Epidermal melanocyte (primary cell): ENCODE measurements at regions not wholly inside any gene's neighbourhood (a gene's known extent, or its start where the extent isn't known, plus 50 kb on each side); places are given as distances from the start of the nearest gene placed in this dataset.
"Not testable (repeated sequence)": the region's sequence is repeated elsewhere in the genome, so short reads cannot be mapped to it uniquely, and the experiment has no call there.

Experiments used
- DNase-seq: peaks from one replicate; pipeline ENCODE4 v3.0.0; 2011; ENCODE audit warnings: low spot score; ENCODE audit not compliant: insufficient read length

DNA sequence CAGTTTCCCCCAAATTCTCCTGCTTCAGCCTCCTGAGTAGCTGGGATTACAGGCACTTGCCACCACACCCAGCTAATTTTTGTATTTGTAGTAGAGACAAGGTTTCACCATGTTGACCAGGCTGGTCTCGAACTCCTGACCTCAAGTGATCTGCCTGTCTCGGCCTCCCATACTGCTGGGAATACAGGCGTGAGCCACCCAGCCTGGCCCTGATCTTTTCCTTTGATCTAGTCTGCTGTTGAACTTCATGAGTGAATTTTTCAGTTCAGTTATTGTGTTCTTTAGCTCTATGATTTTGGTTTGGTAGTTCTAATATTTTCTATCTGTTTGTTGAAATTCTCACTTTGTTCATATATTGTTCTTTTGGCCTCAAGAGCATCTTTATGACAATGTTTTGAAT is 83.4 kb upstream of the RAP2C start:
- not testable (repeated sequence) for DNase-seq

- no peak for DNase-seq
These were observed 75.7 kb upstream of the RAP2C start for GRCh38 chrX:132294776-132295495.

GRCh38 chrX:132294192-132294591 is 74.9 kb upstream of the RAP2C start:
- no peak for DNase-seq

GRCh38 chrX:132292793-132293192 is 73.5 kb upstream of the RAP2C start:
- DNase-seq = peak; percentile 44

DNA sequence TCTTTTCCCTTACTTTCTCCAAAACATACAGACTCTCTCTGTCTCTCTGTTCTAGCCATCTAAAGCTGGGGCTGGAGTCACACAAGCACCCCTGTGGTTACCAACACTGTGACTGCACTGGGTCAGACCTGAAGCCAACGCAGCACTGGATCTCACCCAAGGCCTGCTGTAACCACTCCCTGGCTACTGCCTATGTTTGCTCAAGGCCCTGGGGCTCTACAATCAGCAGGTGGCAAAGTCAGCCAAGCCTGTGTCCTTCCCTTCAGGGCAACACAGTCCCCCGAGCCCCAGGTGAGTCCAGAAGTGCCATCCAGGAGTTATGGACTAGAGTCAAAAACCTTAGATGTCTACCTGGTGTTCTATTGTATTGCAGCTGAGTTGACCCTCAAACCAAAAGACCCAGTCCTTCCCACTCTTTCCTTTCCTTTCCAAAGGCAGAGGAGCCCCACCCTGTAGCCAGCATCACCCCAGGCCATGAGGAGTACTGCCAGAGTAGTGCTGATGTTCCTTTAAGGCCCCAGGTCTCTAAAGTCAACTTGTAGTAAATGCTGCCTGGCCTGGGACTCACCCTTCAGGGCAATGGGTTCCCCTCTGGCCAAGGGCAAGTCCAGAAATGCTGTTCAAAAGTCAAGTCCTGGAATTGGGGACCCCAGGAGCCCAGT is 58.8 kb upstream of the RAP2C start:
- no peak for DNase-seq

DNA sequence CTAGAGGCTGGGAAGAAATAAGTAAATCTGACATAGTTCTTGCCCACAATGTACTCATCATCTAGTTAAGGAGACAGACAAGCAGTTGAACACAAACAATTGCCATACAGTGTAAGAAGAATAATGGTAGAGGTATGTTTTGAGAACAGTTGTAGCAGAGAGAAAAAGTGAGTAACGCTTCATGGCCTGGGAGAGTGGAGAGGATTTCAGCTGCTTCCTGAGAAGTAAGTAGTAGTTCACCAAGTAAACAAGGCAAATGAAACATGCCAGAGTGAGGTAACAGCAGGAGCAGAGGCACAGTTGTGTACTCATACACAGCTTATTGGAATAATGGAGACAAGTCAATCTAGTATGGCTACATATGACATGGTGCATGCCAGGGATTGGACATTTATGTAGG is 53.6 kb upstream of the RAP2C start:
- no peak for DNase-seq

DNA sequence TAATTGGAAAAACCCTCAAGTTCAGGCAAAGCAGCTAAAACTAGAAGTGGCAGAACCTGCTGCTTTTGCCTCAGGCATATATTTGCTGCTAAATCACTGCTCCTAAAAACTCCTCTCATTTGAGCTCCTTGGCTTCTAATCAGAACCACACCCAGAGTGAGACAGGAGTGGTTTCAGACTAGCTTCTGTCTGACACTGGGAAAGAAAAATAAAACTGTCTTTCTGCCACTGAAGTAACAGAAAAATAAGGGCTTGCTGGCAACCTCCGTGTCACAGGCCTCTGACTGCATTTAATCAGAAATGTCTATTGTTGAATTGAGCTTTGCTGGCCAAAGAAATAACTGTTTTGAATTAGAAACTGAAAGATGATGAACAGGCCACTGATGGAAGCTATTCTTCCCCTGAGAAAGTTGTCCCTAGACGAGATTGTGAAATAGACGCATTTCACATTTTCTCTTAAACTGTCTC is 52.1 kb upstream of the RAP2C start:
- DNase-seq = no peak

DNA sequence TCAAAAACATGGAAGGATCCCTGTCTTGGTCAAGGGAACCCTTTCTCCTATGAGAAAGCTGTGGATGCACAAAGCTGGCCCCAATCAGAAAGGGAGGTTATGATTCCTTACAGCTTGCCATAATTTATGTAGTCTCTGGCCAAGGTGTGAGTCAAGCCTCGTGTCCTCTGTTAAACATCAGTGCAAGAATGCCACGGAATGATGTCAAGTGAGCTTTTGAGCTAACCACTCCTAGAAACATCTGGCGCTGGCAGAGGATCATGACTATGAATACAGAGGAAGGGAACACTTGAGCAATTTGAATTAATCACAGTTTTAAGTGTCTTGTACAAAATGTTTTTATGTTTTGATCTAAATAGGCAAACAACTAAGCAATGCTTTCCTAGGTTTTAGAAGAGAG is 51.5 kb upstream of the RAP2C start:
- no peak for DNase-seq

DNA sequence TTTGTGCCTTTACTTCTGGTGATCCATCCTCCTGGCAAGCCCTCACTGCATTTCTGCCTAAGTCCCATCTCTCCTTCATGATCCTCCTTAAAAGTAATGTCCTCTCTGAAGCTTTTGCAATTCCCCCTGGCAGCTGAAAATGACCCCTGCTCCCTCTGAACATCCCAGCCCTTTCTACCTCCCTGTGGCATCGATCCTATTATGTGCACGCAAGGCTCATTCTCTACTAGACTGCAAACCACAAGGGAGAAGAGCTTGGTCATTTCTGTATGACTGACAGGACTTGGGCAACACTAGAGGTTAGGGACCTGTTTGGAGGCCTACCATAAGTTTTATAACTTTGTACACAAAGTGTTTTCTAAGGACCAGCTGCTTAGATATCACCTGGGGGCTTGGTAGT is 50.8 kb upstream of the RAP2C start:
- no peak for DNase-seq
